K562 (cell line): ENCODE measurements at regions not wholly inside any gene's neighbourhood (a gene's known extent, or its start where the extent isn't known, plus 50 kb on each side); places are given as distances from the start of the nearest gene placed in this dataset.

Experiments used
- FUS ChIP-seq: fragments of 200-400 bp; formaldehyde crosslinking; optimal IDR thresholded peaks from 2 replicates; pipeline ENCODE3; 2017; ENCODE audit warnings: low read depth, low read length
- HEY1 ChIP-seq: fragments of 250-450 bp; sonication (Bioruptor Pico); IDR thresholded peaks from 2 replicates; pipeline ENCODE4 v1.5.0; 2020; ENCODE audit warnings: mild to moderate bottlenecking, moderate library complexity, borderline replicate concordance
- HNRNPUL1 ChIP-seq: fragments of 200-400 bp; formaldehyde crosslinking; IDR thresholded peaks from 2 replicates; pipeline ENCODE4 v1.6.1; 2017; ENCODE audit warnings: low read length
- KDM1A ChIP-seq, 2 experiments: fragments of 450-650 bp; IDR thresholded peaks; 2 replicates each; pipeline ENCODE4 v1.6.1; 2016; ENCODE audit warnings: mild to moderate bottlenecking in 2 of 2
- PHTF2 ChIP-seq: fragments of 250-450 bp; sonication (Bioruptor Pico); IDR thresholded peaks from 2 replicates; pipeline ENCODE4 v1.5.0; 2021; ENCODE audit warnings: mild to moderate bottlenecking
- PREB ChIP-seq: sonication (generic); formaldehyde crosslinking; IDR thresholded peaks from 2 replicates; pipeline ENCODE4 v1.8.1; 2023; ENCODE audit warnings: mild to moderate bottlenecking, missing genetic modification reagents
- RB1 ChIP-seq: fragments of 450-650 bp; IDR thresholded peaks from 2 replicates; pipeline ENCODE4 v1.6.1; 2017; ENCODE audit warnings: low read depth, mild to moderate bottlenecking
- RFX1 ChIP-seq: fragments of 450-650 bp; IDR thresholded peaks from 2 replicates; pipeline ENCODE4 v1.6.1; 2016; ENCODE audit warnings: mild to moderate bottlenecking, moderate library complexity
- THRB ChIP-seq: fragments of 450-650 bp; formaldehyde crosslinking; conservative IDR thresholded peaks from 2 replicates; pipeline ENCODE4 v1.4.0; 2022; ENCODE audit warnings: mild to moderate bottlenecking, missing genetic modification characterization
- ZNF175 ChIP-seq: fragments of 200-800 bp; sonication (Bioruptor generic); IDR thresholded peaks from 2 replicates; pipeline ENCODE4 v1.6.1; 2016; ENCODE audit warnings: low read depth, mild to moderate bottlenecking, missing genetic modification characterization, missing compliant biosample characterization
- ZNF217 ChIP-seq: sonication (generic); formaldehyde crosslinking; IDR thresholded peaks from 2 replicates; pipeline ENCODE4 v1.8.0; 2022; ENCODE audit warnings: mild to moderate bottlenecking, missing genetic modification reagents
- ZNF41 ChIP-seq: fragments of 250-450 bp; sonication (Bioruptor Pico); conservative IDR thresholded peaks from 2 replicates; pipeline ENCODE4 v1.4.0; 2020; ENCODE audit warnings: mild to moderate bottlenecking
- TF ChIP-seq, protein P1 (sequence below), 3 experiments: fragments of 200-800 bp in 1 of 3; fragments of 250-450 bp in 1 of 3; fragments of 450-650 bp in 1 of 3; sonication (Bioruptor Pico) in 1 of 3; sonication (Bioruptor generic) in 1 of 3; formaldehyde crosslinking in 1 of 3; IDR thresholded peaks; 2 replicates each; pipeline versions ENCODE4 v1.6.1 to v1.8.0; 2016 to 2022; ENCODE audit warnings: mild to moderate bottlenecking in 2 of 3, missing genetic modification characterization in 2 of 3, missing compliant biosample characterization in 1 of 3, moderate library complexity in 1 of 3
- TF ChIP-seq, protein P2 (sequence below), 2 experiments: fragments of 450-650 bp; IDR thresholded peaks; 2 replicates each; pipeline ENCODE4 v1.6.1; 2016

- TF ChIP-seq, protein P1, sequence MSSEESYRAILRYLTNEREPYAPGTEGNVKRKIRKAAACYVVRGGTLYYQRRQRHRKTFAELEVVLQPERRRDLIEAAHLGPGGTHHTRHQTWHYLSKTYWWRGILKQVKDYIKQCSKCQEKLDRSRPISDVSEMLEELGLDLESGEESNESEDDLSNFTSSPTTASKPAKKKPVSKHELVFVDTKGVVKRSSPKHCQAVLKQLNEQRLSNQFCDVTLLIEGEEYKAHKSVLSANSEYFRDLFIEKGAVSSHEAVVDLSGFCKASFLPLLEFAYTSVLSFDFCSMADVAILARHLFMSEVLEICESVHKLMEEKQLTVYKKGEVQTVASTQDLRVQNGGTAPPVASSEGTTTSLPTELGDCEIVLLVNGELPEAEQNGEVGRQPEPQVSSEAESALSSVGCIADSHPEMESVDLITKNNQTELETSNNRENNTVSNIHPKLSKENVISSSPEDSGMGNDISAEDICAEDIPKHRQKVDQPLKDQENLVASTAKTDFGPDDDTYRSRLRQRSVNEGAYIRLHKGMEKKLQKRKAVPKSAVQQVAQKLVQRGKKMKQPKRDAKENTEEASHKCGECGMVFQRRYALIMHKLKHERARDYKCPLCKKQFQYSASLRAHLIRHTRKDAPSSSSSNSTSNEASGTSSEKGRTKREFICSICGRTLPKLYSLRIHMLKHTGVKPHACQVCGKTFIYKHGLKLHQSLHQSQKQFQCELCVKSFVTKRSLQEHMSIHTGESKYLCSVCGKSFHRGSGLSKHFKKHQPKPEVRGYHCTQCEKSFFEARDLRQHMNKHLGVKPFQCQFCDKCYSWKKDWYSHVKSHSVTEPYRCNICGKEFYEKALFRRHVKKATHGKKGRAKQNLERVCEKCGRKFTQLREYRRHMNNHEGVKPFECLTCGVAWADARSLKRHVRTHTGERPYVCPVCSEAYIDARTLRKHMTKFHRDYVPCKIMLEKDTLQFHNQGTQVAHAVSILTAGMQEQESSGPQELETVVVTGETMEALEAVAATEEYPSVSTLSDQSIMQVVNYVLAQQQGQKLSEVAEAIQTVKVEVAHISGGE (CRISPR knock-in tag; IDR thresholded peaks at IDR 0.05), result no peak
- TF ChIP-seq PREB (CRISPR knock-in tag), result no peak
- TF ChIP-seq RB1, result no peak
- no peak for TF ChIP-seq KDM1A (IDR thresholded peaks at IDR 0.05)
- TF ChIP-seq RFX1, result no peak
- TF ChIP-seq ZNF175 (CRISPR knock-in tag), result no peak
- TF ChIP-seq, protein P2, sequence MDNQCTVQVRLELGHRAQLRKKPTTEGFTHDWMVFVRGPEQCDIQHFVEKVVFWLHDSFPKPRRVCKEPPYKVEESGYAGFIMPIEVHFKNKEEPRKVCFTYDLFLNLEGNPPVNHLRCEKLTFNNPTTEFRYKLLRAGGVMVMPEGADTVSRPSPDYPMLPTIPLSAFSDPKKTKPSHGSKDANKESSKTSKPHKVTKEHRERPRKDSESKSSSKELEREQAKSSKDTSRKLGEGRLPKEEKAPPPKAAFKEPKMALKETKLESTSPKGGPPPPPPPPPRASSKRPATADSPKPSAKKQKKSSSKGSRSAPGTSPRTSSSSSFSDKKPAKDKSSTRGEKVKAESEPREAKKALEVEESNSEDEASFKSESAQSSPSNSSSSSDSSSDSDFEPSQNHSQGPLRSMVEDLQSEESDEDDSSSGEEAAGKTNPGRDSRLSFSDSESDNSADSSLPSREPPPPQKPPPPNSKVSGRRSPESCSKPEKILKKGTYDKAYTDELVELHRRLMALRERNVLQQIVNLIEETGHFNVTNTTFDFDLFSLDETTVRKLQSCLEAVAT (IDR thresholded peaks at IDR 0.05), result no peak
- no peak for TF ChIP-seq FUS
- TF ChIP-seq PHTF2 (CRISPR knock-in tag), result no peak
- TF ChIP-seq HEY1, result no peak
- no peak for TF ChIP-seq HNRNPUL1
- no peak for TF ChIP-seq ZNF41 (CRISPR knock-in tag)
- no peak for TF ChIP-seq ZNF217 (CRISPR knock-in tag)
- TF ChIP-seq THRB (CRISPR knock-in tag), result no peak
These were observed 659.0 kb upstream of the FZD8 start (continued) for GRCh38 chr10:36301139-36301538.
